Bone marrow (tissue), 2 donors: ENCODE measurements at regions not wholly inside any gene's neighbourhood (a gene's known extent, or its start where the extent isn't known, plus 50 kb on each side); places are given as distances from the start of the nearest gene placed in this dataset.

ENCODE experiments used
- DNase-seq, 2 donors: peaks; one replicate each; lab custom pipeline; 2025; lab: John Stamatoyannopoulos, UW

DNA sequence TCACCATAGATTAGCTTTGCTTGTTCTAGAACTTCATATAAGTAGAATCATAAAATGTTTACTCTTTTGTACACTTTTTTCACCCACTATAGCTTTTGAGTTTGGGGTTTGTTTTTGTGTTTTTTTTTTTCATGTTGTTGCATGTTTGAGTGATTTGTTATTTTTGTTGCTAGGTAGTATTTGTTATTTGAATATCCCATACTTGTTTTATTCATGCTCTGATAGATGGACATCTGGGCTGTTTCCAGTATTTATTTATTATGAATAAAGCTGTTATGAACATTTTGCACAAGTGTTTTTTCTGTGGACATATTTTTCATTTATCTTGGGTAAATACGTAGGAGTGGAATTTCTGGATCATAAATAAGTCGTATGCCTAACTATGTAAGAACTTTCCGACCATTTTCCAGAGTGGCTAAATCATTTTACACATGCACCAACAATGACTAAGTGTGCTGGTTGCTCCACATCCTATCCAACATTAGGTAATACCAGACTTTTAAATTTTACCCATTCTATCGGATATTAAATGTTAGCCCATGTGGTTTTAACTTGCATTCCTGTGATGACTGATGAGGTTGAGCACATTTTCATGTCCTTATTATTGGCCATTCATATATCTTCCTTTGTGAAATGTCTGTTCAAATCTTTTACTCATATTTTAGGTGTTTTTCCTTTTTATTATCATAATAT lies 69.1 kb upstream of the NR4A3 start:
- DNase-seq, result no peak

DNA sequence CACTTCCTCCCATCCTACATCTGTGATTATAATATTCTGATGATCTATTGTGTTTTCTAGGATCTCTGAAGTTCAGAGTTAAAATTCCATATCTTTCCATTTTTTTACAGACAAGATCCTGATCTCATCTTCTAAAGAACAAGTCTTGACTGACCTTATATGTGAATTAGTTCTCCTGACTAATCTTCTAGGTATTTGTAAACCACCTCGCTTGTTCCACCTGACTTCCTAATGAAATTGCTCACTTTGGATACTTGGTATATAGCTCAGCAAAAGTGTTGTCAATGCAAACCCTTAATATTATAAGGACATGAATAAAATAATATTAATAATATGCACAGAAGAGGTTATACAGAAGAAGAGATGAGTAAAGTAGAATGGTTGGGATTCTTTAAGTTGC lies 68.2 kb upstream of the NR4A3 start:
- no peak for DNase-seq

DNA sequence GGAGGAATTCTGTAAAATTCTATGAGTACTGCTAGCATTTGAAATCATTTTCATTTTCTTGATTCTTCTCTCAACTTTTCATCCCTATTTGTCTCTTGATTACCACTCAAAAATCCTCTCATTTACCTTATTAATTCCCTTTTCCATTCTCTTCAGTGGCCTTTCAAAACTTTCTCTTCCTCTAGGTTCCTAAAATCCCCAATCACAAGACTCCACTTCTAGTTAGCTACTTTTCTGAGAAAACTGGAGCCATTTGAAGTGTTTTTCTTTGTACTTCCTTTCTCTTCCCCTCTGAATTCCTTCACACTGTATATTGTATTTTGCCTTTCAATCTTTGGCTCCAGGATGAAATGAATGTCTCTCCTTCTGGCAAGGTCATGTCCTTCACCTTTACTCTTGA lies 61.3 kb upstream of the NR4A3 start:
- no peak for DNase-seq

DNA sequence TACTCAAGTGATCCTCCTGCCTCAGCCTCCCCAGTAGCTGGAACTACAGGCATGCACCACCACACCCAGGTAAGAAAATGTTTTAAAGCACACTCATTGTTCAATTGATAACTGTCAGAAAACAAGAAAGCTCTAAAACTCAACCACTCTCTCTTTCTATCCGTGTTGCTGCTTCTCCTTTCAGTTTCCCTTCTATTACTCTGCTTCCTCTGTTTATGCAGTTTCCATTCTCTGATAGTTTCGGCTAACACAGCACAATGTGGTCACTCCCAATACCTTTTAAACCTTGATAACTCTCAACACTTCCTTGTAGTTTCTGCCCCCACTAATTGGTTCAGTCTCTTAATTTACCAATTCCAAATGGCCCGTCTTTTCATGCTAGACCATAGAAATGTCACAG lies 59.2 kb upstream of the NR4A3 start:
- DNase-seq, result peak in 1 of 2 donors; percentile 69
